MM.1S (cell line): ENCODE measurements at regions not wholly inside any gene's neighbourhood (a gene's known extent, or its start where the extent isn't known, plus 50 kb on each side); places are given as distances from the start of the nearest gene placed in this dataset.

ENCODE experiments used
- DNase-seq: peaks from one replicate; pipeline ENCODE4 v3.0.0-alpha.2; 2015
- H2AFZ ChIP-seq: fragments of 300-600 bp; sonication (generic); 2 replicates; pipeline ENCODE4 v1.6.0; 2016; ENCODE audit warnings: antibody characterized with exemption, low read length
- H3F3A ChIP-seq: fragments of 300-600 bp; sonication (generic); 2 replicates; pipeline ENCODE4 v1.6.1; 2016; ENCODE audit warnings: mild to moderate bottlenecking, antibody characterized with exemption, low read length, moderate library complexity, mixed read lengths; ENCODE audit not compliant: insufficient read depth
- H3K27ac ChIP-seq: fragments of 300-600 bp; sonication (generic); 2 replicates; pipeline ENCODE4 v1.5.1; 2016; ENCODE audit warnings: mild to moderate bottlenecking, low read length
- H3K27me3 ChIP-seq: fragments of 300-600 bp; sonication (generic); replicated peaks from 2 replicates; pipeline ENCODE4 v1.6.0; 2016; ENCODE audit warnings: low read length; ENCODE audit not compliant: insufficient read depth
- H3K36me3 ChIP-seq: fragments of 300-600 bp; sonication (generic); replicated peaks from 2 replicates; pipeline ENCODE4 v1.6.1; 2016; ENCODE audit warnings: mild to moderate bottlenecking, low read length, mixed read lengths; ENCODE audit not compliant: insufficient read depth
- H3K4me1 ChIP-seq: fragments of 300-600 bp; sonication (generic); 2 replicates; pipeline ENCODE4 v1.6.1; 2016; ENCODE audit warnings: low read length, mixed read lengths
- H3K4me2 ChIP-seq: fragments of 300-600 bp; sonication (generic); 2 replicates; pipeline ENCODE4 v1.6.0; 2016; ENCODE audit warnings: low read depth, low read length
- H3K4me3 ChIP-seq: fragments of 300-600 bp; sonication (generic); 2 replicates; pipeline ENCODE4 v1.5.1; 2016; ENCODE audit warnings: low read length, mixed read lengths
- H3K79me2 ChIP-seq: fragments of 300-600 bp; sonication (generic); 2 replicates; pipeline ENCODE4 v1.6.1; 2016; ENCODE audit warnings: mixed run types, low read length, mixed read lengths
- H3K9ac ChIP-seq: fragments of 300-600 bp; sonication (generic); 2 replicates; pipeline ENCODE4 v1.6.1; 2016; ENCODE audit warnings: low read length, mixed read lengths
- H3K9me2 ChIP-seq: fragments of 300-600 bp; sonication (generic); replicated peaks from 2 replicates; pipeline ENCODE4 v1.6.1; 2016; ENCODE audit warnings: mild to moderate bottlenecking, low read length, mixed read lengths; ENCODE audit not compliant: insufficient read depth
- H3K9me3 ChIP-seq: fragments of 300-600 bp; sonication (generic); replicated peaks from 2 replicates; pipeline ENCODE4 v1.6.1; 2016; ENCODE audit warnings: mild to moderate bottlenecking, low read length, mixed read lengths; ENCODE audit not compliant: insufficient read depth
- H4K20me1 ChIP-seq: fragments of 300-600 bp; sonication (generic); 2 replicates; pipeline ENCODE4 v1.6.1; 2016; ENCODE audit warnings: mild to moderate bottlenecking, low read length, moderate library complexity, mixed read lengths; ENCODE audit not compliant: insufficient read depth
- CTCF ChIP-seq: fragments of 300-600 bp; sonication (generic); IDR thresholded peaks from 2 replicates; pipeline ENCODE4 v1.5.1; 2016; ENCODE audit warnings: antibody characterized with exemption, low read length, mixed read lengths
- EZH2 ChIP-seq: fragments of 300-600 bp; sonication (generic); optimal IDR thresholded peaks from 2 replicates; pipeline ENCODE3; 2017; ENCODE audit warnings: low read depth, mild to moderate bottlenecking, antibody characterized with exemption, low read length, mixed read lengths
- EZH2phosphoT487 ChIP-seq: fragments of 300-600 bp; sonication (generic); IDR thresholded peaks from 2 replicates; pipeline ENCODE4 v1.6.1; 2018; ENCODE audit warnings: antibody characterized with exemption, low read length

- no peak overlapping the region for H3K27ac ChIP-seq
- no peak overlapping the region for H3K9ac ChIP-seq
- H3K36me3 ChIP-seq = no peaks in the 10 kb centered on the region
- no peaks in the 10 kb centered on the region for H3K27me3 ChIP-seq
- H3K79me2 ChIP-seq = no peaks in the 10 kb centered on the region
- DNase-seq = no peak
- no peaks in the 10 kb centered on the region for H3F3A ChIP-seq
- H2AFZ ChIP-seq = no peak overlapping the region
- no peaks in the 10 kb centered on the region for H3K9me2 ChIP-seq
- no peaks in the 10 kb centered on the region for H3K4me1 ChIP-seq
- no peak overlapping the region for H3K4me2 ChIP-seq
- H3K4me3 ChIP-seq = no peak overlapping the region
- H4K20me1 ChIP-seq = no peaks in the 10 kb centered on the region
- H3K9me3 ChIP-seq = no peaks in the 10 kb centered on the region
- TF ChIP-seq EZH2 (no peak), CTCF (no peak), EZH2phosphoT487 (no peak)
These were observed 462.2 kb downstream of the PIK3C3 start for GRCh38 chr18:42417189-42417588.

- no peaks in the 10 kb centered on the region for H3K9me2 ChIP-seq
- no peaks in the 10 kb centered on the region for H3K36me3 ChIP-seq
- no peak for DNase-seq
- no peak overlapping the region for H2AFZ ChIP-seq
- H4K20me1 ChIP-seq = no peaks in the 10 kb centered on the region
- no peak overlapping the region for H3K27ac ChIP-seq
- H3K27me3 ChIP-seq = no peaks in the 10 kb centered on the region
- H3K4me1 ChIP-seq = no peaks in the 10 kb centered on the region
- no peak overlapping the region for H3K4me3 ChIP-seq
- no peak overlapping the region for H3K4me2 ChIP-seq
- no peaks in the 10 kb centered on the region for H3K79me2 ChIP-seq
- H3K9me3 ChIP-seq = no peaks in the 10 kb centered on the region
- H3K9ac ChIP-seq = no peak overlapping the region
- H3F3A ChIP-seq = no peaks in the 10 kb centered on the region
- TF ChIP-seq EZH2phosphoT487 (no peak), CTCF (no peak), EZH2 (no peak)
These were observed 463.1 kb downstream of the PIK3C3 start for GRCh38 chr18:42418121-42418520.

- H3F3A ChIP-seq = no peaks in the 10 kb centered on the region
- no peak for DNase-seq
- H3K4me2 ChIP-seq = no peak overlapping the region
- no peaks in the 10 kb centered on the region for H4K20me1 ChIP-seq
- TF ChIP-seq EZH2 = no peak
- TF ChIP-seq EZH2phosphoT487 = no peak
- no peak for TF ChIP-seq CTCF
- H3K9me3 ChIP-seq = no peaks in the 10 kb centered on the region
- H3K27ac ChIP-seq = no peak overlapping the region
- no peaks in the 10 kb centered on the region for H3K79me2 ChIP-seq
- no peaks in the 10 kb centered on the region for H3K27me3 ChIP-seq
- no peak overlapping the region for H3K9ac ChIP-seq
- no peaks in the 10 kb centered on the region for H3K36me3 ChIP-seq
- H3K9me2 ChIP-seq = no peaks in the 10 kb centered on the region
- no peak overlapping the region for H3K4me3 ChIP-seq
- no peak overlapping the region for H2AFZ ChIP-seq
- no peaks in the 10 kb centered on the region for H3K4me1 ChIP-seq
These were observed 470.0 kb downstream of the PIK3C3 start for GRCh38 chr18:42425025-42425424.
